Activated naive CD4-positive, alpha-beta T cell treated with anti-CD3 and anti-CD28 coated beads, Interleukin-2, amount 10 ng/mL, durations not matched to agents 7 days and 5 days (primary cell): ENCODE measurements at regions not wholly inside any gene's neighbourhood (a gene's known extent, or its start where the extent isn't known, plus 50 kb on each side); places are given as distances from the start of the nearest gene placed in this dataset.
A peak's percentile ranks its signal among the peaks of the same experiment; 100 is the strongest.

Experiments
- CTCF ChIA-PET: fragments of 350-600 bp; sonication (Branson Sonifier 250); formaldehyde crosslinking; loops from one replicate; lab custom pipeline; 2021; ENCODE audit warnings: antibody characterized with exemption; lab: Charles Lee
- DNase-seq: peaks from one replicate; pipeline ENCODE4 v3.0.0-alpha.2; 2020
- H3K27ac Mint-ChIP-seq: one replicate; pipeline ENCODE4 v1.8.0; 2021; ENCODE audit warnings: mild to moderate bottlenecking, moderate library complexity, mixed read lengths
- H3K27me3 Mint-ChIP-seq: one replicate; pipeline ENCODE4 v1.8.0; 2021; ENCODE audit warnings: mild to moderate bottlenecking, mixed read lengths
- H3K36me3 Mint-ChIP-seq: one replicate; pipeline ENCODE4 v1.8.0; 2021; ENCODE audit warnings: mixed read lengths
- H3K4me1 Mint-ChIP-seq: one replicate; pipeline ENCODE4 v1.8.0; 2021; ENCODE audit warnings: mixed read lengths
- H3K4me3 Mint-ChIP-seq: one replicate; pipeline ENCODE4 v1.8.0; 2021; ENCODE audit warnings: mild to moderate bottlenecking, moderate library complexity, mixed read lengths
- H3K9me3 Mint-ChIP-seq: one replicate; pipeline ENCODE4 v1.8.0; 2021; ENCODE audit warnings: mixed read lengths

GRCh38 chr1:84759756-84760155 is 69.5 kb upstream of the SSX2IP start:
- Mint-ChIP-seq H3K36me3 (no peaks in the 10 kb centered on the region), H3K9me3 (no peaks in the 10 kb centered on the region), H3K4me1 (peaks cover 6% of the 10 kb centered on the region), H3K27ac (no peak overlapping the region), H3K4me3 (no peak overlapping the region), H3K27me3 (peaks cover 20% of the 10 kb centered on the region)
- CTCF ChIA-PET = interaction anchor here (0.8 to 3.2 kb wide), 4 partner anchors 12 to 176 kb away, joined by 3 to 13 read pairs (median 6); no protein-coding TSS in a partner anchor
- DNase-seq = no peak

- peaks cover 20% of the 10 kb centered on the region for H3K27me3 Mint-ChIP-seq
- no peaks in the 10 kb centered on the region for H3K9me3 Mint-ChIP-seq
- no peak overlapping the region for H3K4me3 Mint-ChIP-seq
- no peak for DNase-seq
- H3K4me1 Mint-ChIP-seq = peaks cover 6% of the 10 kb centered on the region
- H3K27ac Mint-ChIP-seq = no peak overlapping the region
- H3K36me3 Mint-ChIP-seq = no peaks in the 10 kb centered on the region
- CTCF ChIA-PET = interaction anchor here (0.7 to 3.2 kb wide), 5 partner anchors 13 to 177 kb away, joined by 3 to 13 read pairs (median 4); no protein-coding TSS in a partner anchor
Observed at GRCh38 chr1:84758968-84759491, 68.8 kb upstream of the SSX2IP start.

- DNase-seq = no peak
- H3K4me1 Mint-ChIP-seq = peaks cover 6% of the 10 kb centered on the region
- no peak overlapping the region for H3K4me3 Mint-ChIP-seq
Observed at GRCh38 chr1:84758476-84758875, 68.2 kb upstream of the SSX2IP start.

GRCh38 chr1:84757301-84757700 is 67.0 kb upstream of the SSX2IP start:
- Mint-ChIP-seq H3K4me1 (peaks cover 9% of the 10 kb centered on the region), H3K4me3 (no peak overlapping the region), H3K27ac (no peak overlapping the region), H3K9me3 (no peaks in the 10 kb centered on the region), H3K36me3 (no peaks in the 10 kb centered on the region), H3K27me3 (peaks cover 29% of the 10 kb centered on the region)
- CTCF ChIA-PET = interaction anchor here (0.8 to 1.0 kb wide), 4 partner anchors 15 to 317 kb away, joined by 3 read pairs; no protein-coding TSS in a partner anchor
- no peak for DNase-seq

More at GRCh38 chr1:84758476-84758875, 68.2 kb upstream of the SSX2IP start:
- Mint-ChIP-seq H3K9me3 (no peaks in the 10 kb centered on the region), H3K36me3 (no peaks in the 10 kb centered on the region), H3K27ac (no peak overlapping the region), H3K27me3 (peaks cover 21% of the 10 kb centered on the region)
- CTCF ChIA-PET = interaction anchor here (1.0 to 3.2 kb wide), 4 partner anchors 20 to 177 kb away, joined by 3 to 13 read pairs (median 4); no protein-coding TSS in a partner anchor

GRCh38 chr1:84756455-84757082 is 66.3 kb upstream of the SSX2IP start:
- Mint-ChIP-seq H3K9me3 (no peaks in the 10 kb centered on the region), H3K4me3 (no peak overlapping the region), H3K4me1 (peaks cover 9% of the 10 kb centered on the region), H3K27ac (no peak overlapping the region), H3K27me3 (peaks cover 26% of the 10 kb centered on the region), H3K36me3 (no peaks in the 10 kb centered on the region)
- CTCF ChIA-PET = interaction anchor here (0.8 to 1.2 kb wide), 5 partner anchors 15 to 320 kb away, joined by 3 read pairs; no protein-coding TSS in a partner anchor
- no peak for DNase-seq

GRCh38 chr1:84756001-84756400 is 65.7 kb upstream of the SSX2IP start:
- Mint-ChIP-seq H3K4me1 (peaks cover 9% of the 10 kb centered on the region), H3K27ac (no peak overlapping the region), H3K9me3 (no peaks in the 10 kb centered on the region), H3K27me3 (peaks cover 26% of the 10 kb centered on the region), H3K4me3 (no peak overlapping the region), H3K36me3 (no peaks in the 10 kb centered on the region)
- DNase-seq = no peak
- CTCF ChIA-PET = interaction anchor here (0.8 to 1.2 kb wide), 3 partner anchors 26 to 319 kb away, joined by 3 read pairs; no protein-coding TSS in a partner anchor

- Mint-ChIP-seq H3K4me3 (no peak overlapping the region), H3K27me3 (peaks cover 26% of the 10 kb centered on the region), H3K4me1 (peaks cover 9% of the 10 kb centered on the region), H3K36me3 (no peaks in the 10 kb centered on the region), H3K9me3 (no peaks in the 10 kb centered on the region), H3K27ac (no peak overlapping the region)
- no peak for DNase-seq
- CTCF ChIA-PET = interaction anchor here (0.6 to 4.0 kb wide), 7 partner anchors 16 to 756 kb away, joined by 3 to 29 read pairs (median 3); partner anchors contain the start of gene PRKACB
Observed at GRCh38 chr1:84755216-84755615, 65.0 kb upstream of the SSX2IP start.

GRCh38 chr1:84754386-84754703 is 64.1 kb upstream of the SSX2IP start:
- no peak overlapping the region for H3K4me3 Mint-ChIP-seq
- no peaks in the 10 kb centered on the region for H3K36me3 Mint-ChIP-seq
- DNase-seq = no peak
- peak overlapping the region; percentile 53 for H3K27ac Mint-ChIP-seq
- H3K9me3 Mint-ChIP-seq = no peaks in the 10 kb centered on the region
- CTCF ChIA-PET = interaction anchor here (0.5 to 4.0 kb wide), 21 partner anchors 9 to 822 kb away, joined by 3 to 29 read pairs (median 4); partner anchors contain the start of gene PRKACB
- peaks cover 20% of the 10 kb centered on the region for H3K27me3 Mint-ChIP-seq
- peaks cover 9% of the 10 kb centered on the region for H3K4me1 Mint-ChIP-seq

GRCh38 chr1:84753516-84754385 is 63.5 kb upstream of the SSX2IP start:
- CTCF ChIA-PET = interaction anchor here (0.5 to 4.0 kb wide), 27 partner anchors 9 to 822 kb away, joined by 3 to 29 read pairs (median 4); partner anchors contain the start of gene PRKACB
- no peak overlapping the region for H3K4me3 Mint-ChIP-seq
- H3K9me3 Mint-ChIP-seq = no peaks in the 10 kb centered on the region
- no peaks in the 10 kb centered on the region for H3K36me3 Mint-ChIP-seq
- H3K27me3 Mint-ChIP-seq = peaks cover 21% of the 10 kb centered on the region
- DNase-seq = peak; percentile 87
- H3K27ac Mint-ChIP-seq = no peak overlapping the region
- peaks cover 5% of the 10 kb centered on the region for H3K4me1 Mint-ChIP-seq

- DNase-seq = no peak
- CTCF ChIA-PET = interaction anchor here (1.3 to 2.1 kb wide), 2 partner anchors 22 to 26 kb away, joined by 3 to 6 read pairs; no protein-coding TSS in a partner anchor
- peaks cover 4% of the 10 kb centered on the region for H3K4me1 Mint-ChIP-seq
- no peak overlapping the region for H3K4me3 Mint-ChIP-seq
- no peaks in the 10 kb centered on the region for H3K36me3 Mint-ChIP-seq
- H3K9me3 Mint-ChIP-seq = no peaks in the 10 kb centered on the region
- no peak overlapping the region for H3K27ac Mint-ChIP-seq
- H3K27me3 Mint-ChIP-seq = peaks cover 21% of the 10 kb centered on the region
Observed at GRCh38 chr1:84750110-84750730, 60.0 kb upstream of the SSX2IP start.

GRCh38 chr1:84749427-84749826 is 59.2 kb upstream of the SSX2IP start:
- DNase-seq = no peak
- no peaks in the 10 kb centered on the region for H3K36me3 Mint-ChIP-seq
- CTCF ChIA-PET = interaction anchor here (0.6 to 2.1 kb wide), 4 partner anchors 16 to 129 kb away, joined by 3 to 6 read pairs (median 4); no protein-coding TSS in a partner anchor
- no peak overlapping the region for H3K27ac Mint-ChIP-seq
- no peak overlapping the region for H3K4me3 Mint-ChIP-seq
- H3K9me3 Mint-ChIP-seq = no peaks in the 10 kb centered on the region
- H3K4me1 Mint-ChIP-seq = peaks cover 4% of the 10 kb centered on the region
- peaks cover 21% of the 10 kb centered on the region for H3K27me3 Mint-ChIP-seq

GRCh38 chr1:84748364-84748763 is 58.1 kb upstream of the SSX2IP start:
- Mint-ChIP-seq H3K27me3 (peaks cover 19% of the 10 kb centered on the region), H3K4me1 (peaks cover 2% of the 10 kb centered on the region), H3K27ac (no peak overlapping the region), H3K36me3 (no peaks in the 10 kb centered on the region), H3K9me3 (no peaks in the 10 kb centered on the region), H3K4me3 (no peak overlapping the region)
- no peak for DNase-seq
- CTCF ChIA-PET = interaction anchor here (1.4 kb wide), 1 partner anchor 128 kb away, joined by 3 read pairs; no protein-coding TSS in a partner anchor

GRCh38 chr1:84745857-84746256 is 55.6 kb upstream of the SSX2IP start:
- DNase-seq = no peak
- Mint-ChIP-seq H3K36me3 (no peaks in the 10 kb centered on the region), H3K4me3 (no peak overlapping the region), H3K27ac (no peak overlapping the region), H3K4me1 (no peaks in the 10 kb centered on the region), H3K27me3 (peaks cover 7% of the 10 kb centered on the region), H3K9me3 (no peaks in the 10 kb centered on the region)
- CTCF ChIA-PET = interaction anchor here (1.2 kb wide), 1 partner anchor 303 kb away, joined by 3 read pairs; no protein-coding TSS in a partner anchor
